Thyroid gland (tissue), 4 donors: ENCODE measurements at regions not wholly inside any gene's neighbourhood (a gene's known extent, or its start where the extent isn't known, plus 50 kb on each side); places are given as distances from the start of the nearest gene placed in this dataset.

ENCODE experiments used
- CTCF ChIP-seq, 6 experiments: fragments of 200-600 bp in 3 of 6; fragments of 450-650 bp in 3 of 6; sonication (generic) in 3 of 6; IDR thresholded peaks; one replicate each; pipeline ENCODE4 v1.5.1; 2016 to 2019; ENCODE audit warnings: antibody characterized with exemption in 6 of 6, mild to moderate bottlenecking in 2 of 6, inconsistent platforms in 1 of 6, moderate library complexity in 1 of 6
- POLR2A ChIP-seq, 2 donors: fragments of 450-650 bp; IDR thresholded peaks; one replicate each; pipeline ENCODE4 v1.6.1; 2017; ENCODE audit warnings: antibody characterized with exemption in 2 of 2, mild to moderate bottlenecking in 2 of 2, moderate library complexity in 1 of 2

GRCh38 chr6:103011605-103012004 is 1618.1 kb downstream of the GRIK2 start:
- TF ChIP-seq CTCF (IDR thresholded peaks at IDR 0.05) (no peak), POLR2A (IDR thresholded peaks at IDR 0.05) (no peak)
